Astrocyte (in vitro differentiated cells and primary cell): ENCODE measurements at regions not wholly inside any gene's neighbourhood (a gene's known extent, or its start where the extent isn't known, plus 50 kb on each side); places are given as distances from the start of the nearest gene placed in this dataset.

Source experiments
- EZH2 ChIP-seq: IDR thresholded peaks from 2 replicates; pipeline ENCODE4 v1.6.1; 2012; ENCODE audit warnings: mild to moderate bottlenecking, low read length, inconsistent platforms; ENCODE audit not compliant: insufficient read depth
- TF ChIP-seq, protein P1 (sequence below): IDR thresholded peaks from 2 replicates; pipeline ENCODE4 v1.5.1; 2011; ENCODE audit warnings: low read depth, mild to moderate bottlenecking, inconsistent platforms, low read length, moderate library complexity; ENCODE audit not compliant: insufficient read depth

DNA sequence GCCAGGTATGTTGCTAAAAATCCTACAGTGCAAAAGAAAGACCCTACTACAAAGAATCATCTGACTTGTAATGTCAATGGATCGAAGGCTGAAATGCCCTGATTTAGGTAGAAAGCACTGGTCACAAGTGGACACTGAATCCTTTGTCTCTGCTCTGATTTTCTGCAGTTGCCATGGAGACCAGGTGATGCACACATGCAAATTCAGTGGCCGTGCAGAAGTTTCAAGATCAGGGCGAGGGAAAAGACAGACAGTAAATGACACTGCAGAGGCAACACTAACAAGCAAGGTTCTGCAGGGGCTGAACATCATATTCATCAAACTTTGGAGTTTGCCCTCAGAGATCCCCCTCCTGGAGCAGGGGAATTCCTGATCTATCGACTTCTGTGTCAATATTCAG, 370.3 kb upstream of the TMEM132C start:
- TF ChIP-seq, protein P1, sequence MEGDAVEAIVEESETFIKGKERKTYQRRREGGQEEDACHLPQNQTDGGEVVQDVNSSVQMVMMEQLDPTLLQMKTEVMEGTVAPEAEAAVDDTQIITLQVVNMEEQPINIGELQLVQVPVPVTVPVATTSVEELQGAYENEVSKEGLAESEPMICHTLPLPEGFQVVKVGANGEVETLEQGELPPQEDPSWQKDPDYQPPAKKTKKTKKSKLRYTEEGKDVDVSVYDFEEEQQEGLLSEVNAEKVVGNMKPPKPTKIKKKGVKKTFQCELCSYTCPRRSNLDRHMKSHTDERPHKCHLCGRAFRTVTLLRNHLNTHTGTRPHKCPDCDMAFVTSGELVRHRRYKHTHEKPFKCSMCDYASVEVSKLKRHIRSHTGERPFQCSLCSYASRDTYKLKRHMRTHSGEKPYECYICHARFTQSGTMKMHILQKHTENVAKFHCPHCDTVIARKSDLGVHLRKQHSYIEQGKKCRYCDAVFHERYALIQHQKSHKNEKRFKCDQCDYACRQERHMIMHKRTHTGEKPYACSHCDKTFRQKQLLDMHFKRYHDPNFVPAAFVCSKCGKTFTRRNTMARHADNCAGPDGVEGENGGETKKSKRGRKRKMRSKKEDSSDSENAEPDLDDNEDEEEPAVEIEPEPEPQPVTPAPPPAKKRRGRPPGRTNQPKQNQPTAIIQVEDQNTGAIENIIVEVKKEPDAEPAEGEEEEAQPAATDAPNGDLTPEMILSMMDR = no peak
- no peak for TF ChIP-seq EZH2
